ENCODE measurements at regions not wholly inside any gene's neighbourhood (a gene's known extent, or its start where the extent isn't known, plus 50 kb on each side); places are given as distances from the start of the nearest gene placed in this dataset.
"Not testable (repeated sequence)": the region's sequence is repeated elsewhere in the genome, so short reads cannot be mapped to it uniquely, and the experiment has no call there.

GRCh38 chr4:127214931-127215330 lies 417.8 kb upstream of the INTU start:
- no peak for DNase-seq

- no peak for DNase-seq
Observed at GRCh38 chr4:127217586-127218229, 415.0 kb upstream of the INTU start.

- DNase-seq: no peak
Observed at GRCh38 chr4:127219232-127219631, 413.5 kb upstream of the INTU start.

GRCh38 chr4:127224556-127224955 lies 408.2 kb upstream of the INTU start:
- DNase-seq: no peak

- DNase-seq: no peak
Observed at GRCh38 chr4:127229855-127230608, 402.7 kb upstream of the INTU start.

GRCh38 chr4:127236889-127237288 lies 395.9 kb upstream of the INTU start:
- no peak for DNase-seq

- no peak for DNase-seq
Observed at GRCh38 chr4:127237581-127237980, 395.2 kb upstream of the INTU start.

GRCh38 chr4:127238956-127239475 lies 393.7 kb upstream of the INTU start:
- DNase-seq: no peak

- no peak for DNase-seq
Observed at GRCh38 chr4:127239902-127240763, 392.6 kb upstream of the INTU start.

- DNase-seq: no peak
Observed at GRCh38 chr4:127240764-127241105, 392.0 kb upstream of the INTU start.

- DNase-seq: no peak
Observed at GRCh38 chr4:127244515-127244914, 388.2 kb upstream of the INTU start.

GRCh38 chr4:127246963-127247952 lies 385.5 kb upstream of the INTU start:
- no peak for DNase-seq

GRCh38 chr4:127249066-127249766 lies 383.5 kb upstream of the INTU start:
- DNase-seq: no peak

- no peak for DNase-seq
Observed at GRCh38 chr4:127249767-127250108, 383.0 kb upstream of the INTU start.

GRCh38 chr4:127250577-127250976 lies 382.2 kb upstream of the INTU start:
- no peak for DNase-seq

GRCh38 chr4:127251423-127251822 lies 381.3 kb upstream of the INTU start:
- no peak for DNase-seq

GRCh38 chr4:127256500-127256899 lies 376.3 kb upstream of the INTU start:
- no peak for DNase-seq

GRCh38 chr4:127261476-127261875 lies 371.3 kb upstream of the INTU start:
- DNase-seq: no peak

GRCh38 chr4:127268367-127268766 lies 364.4 kb upstream of the INTU start:
- DNase-seq: no peak

- DNase-seq: not testable (repeated sequence)
Observed at GRCh38 chr4:127277023-127277422, 355.7 kb upstream of the INTU start.

GRCh38 chr4:127284236-127284635 lies 348.5 kb upstream of the INTU start:
- DNase-seq: no peak

GRCh38 chr4:127291316-127291715 lies 341.4 kb upstream of the INTU start:
- no peak for DNase-seq

Measured in T1000 (cell line).